H9 (cell line): ENCODE measurements at regions not wholly inside any gene's neighbourhood (a gene's known extent, or its start where the extent isn't known, plus 50 kb on each side); places are given as distances from the start of the nearest gene placed in this dataset.

Experiments used
- DNase-seq: peaks from one replicate; pipeline ENCODE4 v3.0.0-alpha.2; 2017
- H2AFZ ChIP-seq: one replicate; pipeline ENCODE4 v1.6.1; 2013; ENCODE audit warnings: mild to moderate bottlenecking, low read length, control low read depth, moderate library complexity
- H2AK5ac ChIP-seq: 2 replicates; pipeline ENCODE4 v1.6.1; 2013; ENCODE audit warnings: low read length, control low read depth, mixed read lengths; ENCODE audit not compliant: insufficient read length
- H2BK120ac ChIP-seq: one replicate; pipeline ENCODE4 v1.6.1; 2013; ENCODE audit warnings: low read depth, mild to moderate bottlenecking, low read length, control low read depth, inconsistent platforms; ENCODE audit not compliant: poor library complexity, severe bottlenecking
- H2BK12ac ChIP-seq: 2 replicates; pipeline ENCODE4 v1.6.1; 2013; ENCODE audit warnings: low read length, control low read depth, mixed read lengths, low read depth; ENCODE audit not compliant: insufficient read length
- H2BK15ac ChIP-seq: 2 replicates; pipeline ENCODE4 v1.6.1; 2013; ENCODE audit warnings: low read depth, low read length, control low read depth
- H2BK20ac ChIP-seq: one replicate; pipeline ENCODE4 v1.6.1; 2013; ENCODE audit warnings: low read depth, mild to moderate bottlenecking, low read length, control low read depth, inconsistent platforms; ENCODE audit not compliant: poor library complexity, severe bottlenecking
- H2BK5ac ChIP-seq: 2 replicates; pipeline ENCODE4 v1.6.1; 2013; ENCODE audit warnings: low read length, control low read depth, mixed read lengths; ENCODE audit not compliant: insufficient read length
- H3K14ac ChIP-seq: 2 replicates; pipeline ENCODE4 v1.6.1; 2013; ENCODE audit warnings: low read length, control low read depth; ENCODE audit not compliant: insufficient read depth
- H3K18ac ChIP-seq: 2 replicates; pipeline ENCODE4 v1.6.1; 2013; ENCODE audit warnings: low read depth, mild to moderate bottlenecking, mixed read lengths, low read length, control low read depth; ENCODE audit not compliant: insufficient read length
- H3K23ac ChIP-seq: 2 replicates; pipeline ENCODE4 v1.6.1; 2013; ENCODE audit warnings: low read length, control low read depth, mixed read lengths, low read depth; ENCODE audit not compliant: insufficient read length
- H3K23me2 ChIP-seq: 2 replicates; pipeline ENCODE4 v1.6.1; 2013; ENCODE audit warnings: low read depth, mild to moderate bottlenecking, mixed read lengths, low read length, control low read depth; ENCODE audit not compliant: insufficient read length, poor library complexity, severe bottlenecking
- H3K27ac ChIP-seq: 2 replicates; pipeline ENCODE4 v1.5.1; 2013; ENCODE audit warnings: low read length, control low read depth, mixed read lengths, low read depth; ENCODE audit not compliant: insufficient read length
- H3K27me3 ChIP-seq: 2 replicates; pipeline ENCODE4 v1.6.1; 2013; ENCODE audit warnings: low read length, control low read depth, inconsistent platforms; ENCODE audit not compliant: insufficient read depth
- H3K4ac ChIP-seq: 2 replicates; pipeline ENCODE4 v1.6.1; 2013; ENCODE audit warnings: low read depth, mild to moderate bottlenecking, control low read depth, inconsistent platforms, low read length, moderate library complexity
- H3K4me1 ChIP-seq: 2 replicates; pipeline ENCODE4 v1.6.1; 2013; ENCODE audit warnings: low read length, control low read depth, inconsistent platforms; ENCODE audit not compliant: insufficient read depth
- H3K4me2 ChIP-seq: 2 replicates; pipeline ENCODE4 v1.6.1; 2013; ENCODE audit warnings: low read length, control low read depth, mixed read lengths; ENCODE audit not compliant: insufficient read length, insufficient read depth
- H3K56ac ChIP-seq: 2 replicates; pipeline ENCODE4 v1.6.1; 2013; ENCODE audit warnings: low read depth, mild to moderate bottlenecking, mixed read lengths, low read length, control low read depth; ENCODE audit not compliant: insufficient read length
- H3K79me1 ChIP-seq: 2 replicates; pipeline ENCODE4 v1.6.1; 2013; ENCODE audit warnings: low read depth, mild to moderate bottlenecking, moderate library complexity, low read length, control low read depth, inconsistent platforms; ENCODE audit not compliant: insufficient read depth, poor library complexity, severe bottlenecking
- H3K79me2 ChIP-seq: 2 replicates; pipeline ENCODE4 v1.6.1; 2013; ENCODE audit warnings: low read length, control low read depth, inconsistent platforms; ENCODE audit not compliant: insufficient read depth
- H3K9ac ChIP-seq: 2 replicates; pipeline ENCODE4 v1.6.1; 2013; ENCODE audit warnings: low read length, control low read depth, mixed read lengths; ENCODE audit not compliant: insufficient read length; ENCODE audit errors: extremely low read depth
- H3K9me3 ChIP-seq: one replicate; pipeline ENCODE4 v1.6.1; 2013; ENCODE audit warnings: low read depth, low read length, inconsistent platforms; ENCODE audit not compliant: control insufficient read depth
- H3T11ph ChIP-seq: one replicate; pipeline ENCODE4 v1.6.1; 2013; ENCODE audit warnings: mild to moderate bottlenecking, low read length, control low read depth, inconsistent platforms
- H4K20me1 ChIP-seq: one replicate; pipeline ENCODE4 v1.6.1; 2013; ENCODE audit not compliant: control insufficient read depth, insufficient read length, insufficient read depth
- H4K5ac ChIP-seq: 2 replicates; pipeline ENCODE4 v1.6.1; 2013; ENCODE audit warnings: low read depth, mild to moderate bottlenecking, mixed read lengths, low read length, control low read depth; ENCODE audit not compliant: insufficient read length
- H4K8ac ChIP-seq: replicated peaks from 2 replicates; pipeline ENCODE4 v1.6.1; 2013; ENCODE audit warnings: low read length, control low read depth, mixed read lengths, low read depth; ENCODE audit not compliant: insufficient read length
- H4K91ac ChIP-seq: 2 replicates; pipeline ENCODE4 v1.6.1; 2013; ENCODE audit warnings: low read depth, mild to moderate bottlenecking, moderate library complexity, mixed read lengths, low read length, control low read depth; ENCODE audit not compliant: insufficient read length
- H3K27ac Mint-ChIP-seq, 3 experiments: 2 replicates in 2 of 3; 3 replicates in 1 of 3; pipeline ENCODE4 v1.8.0; 2020 to 2021; ENCODE audit warnings: mixed read lengths in 3 of 3, mild to moderate bottlenecking in 1 of 3, moderate library complexity in 1 of 3
- H3K27me3 Mint-ChIP-seq: 2 replicates; pipeline ENCODE4 v1.8.0; 2021; ENCODE audit warnings: low read depth, mild to moderate bottlenecking, moderate library complexity, mixed read lengths
- H3K36me3 Mint-ChIP-seq, 3 experiments: 2 replicates in 2 of 3; 3 replicates in 1 of 3; pipeline ENCODE4 v1.8.0; 2020 to 2021; ENCODE audit warnings: low read depth in 3 of 3, mixed read lengths in 3 of 3; ENCODE audit not compliant: insufficient read depth in 1 of 3
- H3K4me1 Mint-ChIP-seq, 2 experiments: 2 replicates each; pipeline ENCODE4 v1.8.0; 2020; ENCODE audit warnings: mixed read lengths in 2 of 2
- H3K4me3 Mint-ChIP-seq, 2 experiments: 2 replicates in 1 of 2; 3 replicates in 1 of 2; pipeline ENCODE4 v1.8.0; 2020 to 2021; ENCODE audit warnings: mild to moderate bottlenecking in 2 of 2, mixed read lengths in 2 of 2, moderate library complexity in 1 of 2
- H3K9me3 Mint-ChIP-seq, 2 experiments: 2 replicates in 1 of 2; 3 replicates in 1 of 2; pipeline ENCODE4 v1.8.0; 2020; ENCODE audit warnings: mild to moderate bottlenecking in 2 of 2, mixed read lengths in 2 of 2, moderate library complexity in 1 of 2
- WGBS: extraction: QIAGEN DNeasy Blood & Tissue Kit; methylation state at CpG from one replicate; pipeline ENCODE4 v1.1.7; 2013; ENCODE audit warnings: missing lambda C conversion rate, low lambda C conversion rate, mixed read lengths; ENCODE audit not compliant: insufficient read length; ENCODE audit errors: extremely low coverage; 5-methylcytosine and 5-hydroxymethylcytosine counted together
- TF ChIP-seq, protein P1 (sequence below): fragments of 200-600 bp; sonication (generic); conservative IDR thresholded peaks from 3 replicates; pipeline ENCODE4 v1.8.0; 2021; ENCODE audit warnings: antibody characterized with exemption, mild to moderate bottlenecking

DNA sequence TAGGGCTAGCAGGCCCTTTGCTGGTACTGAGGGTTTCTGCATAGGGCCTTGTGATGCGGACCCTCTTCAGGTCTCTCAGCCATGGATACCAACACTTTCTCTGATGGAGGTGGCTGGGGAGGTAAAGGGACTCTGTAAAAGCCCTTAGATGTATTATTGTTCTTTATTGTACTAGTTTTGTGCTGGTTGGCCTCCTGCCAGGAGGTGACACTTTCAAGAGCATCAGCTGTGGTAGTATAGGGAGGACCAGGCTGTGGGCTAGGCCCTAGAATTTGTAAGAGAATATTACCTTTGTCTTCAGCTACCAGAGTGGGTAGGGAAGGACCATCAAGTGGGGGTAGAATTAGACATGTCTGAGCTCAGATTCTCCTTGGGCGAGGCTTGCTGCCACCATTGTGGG, 936.3 kb downstream of the CENPC start:
- Histone ChIP-seq H2AFZ (no peak overlapping the region), H3K27ac (no peak overlapping the region), H3K79me1 (no peaks in the 10 kb centered on the region), H2AK5ac (no peak overlapping the region), H3K18ac (no peak overlapping the region), H3K4ac (no peak overlapping the region), H3K4me1 (no peaks in the 10 kb centered on the region), H2BK12ac (no peak overlapping the region), H3T11ph (no peak overlapping the region), H3K4me2 (no peak overlapping the region), H2BK5ac (no peak overlapping the region), H3K14ac (no peak overlapping the region), H4K91ac (no peak overlapping the region), H2BK20ac (no peak overlapping the region), H2BK120ac (no peak overlapping the region), H4K8ac (no peak overlapping the region), H3K23me2 (no peaks in the 10 kb centered on the region), H3K27me3 (no peaks in the 10 kb centered on the region), H2BK15ac (no peak overlapping the region), H3K56ac (no peak overlapping the region), H3K23ac (no peak overlapping the region), H3K9me3 (no peaks in the 10 kb centered on the region), H3K9ac (no peak overlapping the region), H4K5ac (no peak overlapping the region), H3K79me2 (no peaks in the 10 kb centered on the region), H4K20me1 (no peaks in the 10 kb centered on the region)
- 0 out of 7 replicates have a peak overlapping the region, but pooled peaks of 1 of the 3 experiments have one; percentile 34 for H3K27ac Mint-ChIP-seq
- H3K36me3 Mint-ChIP-seq, result peaks cover 0 to 5% (median 3%) of the 10 kb centered on the region in 3 experiments; a peak in 2 of 7 replicates
- no peak overlapping the region for H3K4me3 Mint-ChIP-seq
- TF ChIP-seq, protein P1, sequence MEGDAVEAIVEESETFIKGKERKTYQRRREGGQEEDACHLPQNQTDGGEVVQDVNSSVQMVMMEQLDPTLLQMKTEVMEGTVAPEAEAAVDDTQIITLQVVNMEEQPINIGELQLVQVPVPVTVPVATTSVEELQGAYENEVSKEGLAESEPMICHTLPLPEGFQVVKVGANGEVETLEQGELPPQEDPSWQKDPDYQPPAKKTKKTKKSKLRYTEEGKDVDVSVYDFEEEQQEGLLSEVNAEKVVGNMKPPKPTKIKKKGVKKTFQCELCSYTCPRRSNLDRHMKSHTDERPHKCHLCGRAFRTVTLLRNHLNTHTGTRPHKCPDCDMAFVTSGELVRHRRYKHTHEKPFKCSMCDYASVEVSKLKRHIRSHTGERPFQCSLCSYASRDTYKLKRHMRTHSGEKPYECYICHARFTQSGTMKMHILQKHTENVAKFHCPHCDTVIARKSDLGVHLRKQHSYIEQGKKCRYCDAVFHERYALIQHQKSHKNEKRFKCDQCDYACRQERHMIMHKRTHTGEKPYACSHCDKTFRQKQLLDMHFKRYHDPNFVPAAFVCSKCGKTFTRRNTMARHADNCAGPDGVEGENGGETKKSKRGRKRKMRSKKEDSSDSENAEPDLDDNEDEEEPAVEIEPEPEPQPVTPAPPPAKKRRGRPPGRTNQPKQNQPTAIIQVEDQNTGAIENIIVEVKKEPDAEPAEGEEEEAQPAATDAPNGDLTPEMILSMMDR, result no peak
- peaks cover 2 to 9% of the 10 kb centered on the region in 2 experiments; a peak in 2 of 4 replicates for H3K4me1 Mint-ChIP-seq
- peaks cover 3 to 5% of the 10 kb centered on the region in 2 experiments; a peak in 4 of 5 replicates for H3K9me3 Mint-ChIP-seq
- DNase-seq, result no peak
- no peaks in the 10 kb centered on the region for H3K27me3 Mint-ChIP-seq
- WGBS, result no CpG with 5 or more reads among the region's 2 CpGs
